ENCODE measurements at regions not wholly inside any gene's neighbourhood (a gene's known extent, or its start where the extent isn't known, plus 50 kb on each side); places are given as distances from the start of the nearest gene placed in this dataset.

GRCh38 chr6:134657343-134657742 is 292.6 kb downstream of the ALDH8A1 start:
- H3K4me3 ChIP-seq (ENCODE audit: low read length) = no peak overlapping the region
- H3K4me1 ChIP-seq (ENCODE audit: control insufficient read depth, low read length) = no peaks in the 10 kb centered on the region
- H3K27ac ChIP-seq (ENCODE audit: low read depth, low read length) = no peak overlapping the region
- TF ChIP-seq EZH2phosphoT487 (IDR thresholded peaks at IDR 0.05; ENCODE audit: borderline replicate concordance, low read length) (no peak), CTCF (IDR thresholded peaks at IDR 0.05; ENCODE audit: low read depth, low read length, poor library complexity, severe bottlenecking) (no peak)
- H3K27me3 ChIP-seq (ENCODE audit: control insufficient read depth, low read length) = peaks cover under 1% of the 10 kb centered on the region; the same call in 1 of the 2 replicates
- no peak overlapping the region for H3K4me2 ChIP-seq (ENCODE audit: low read length)
- H3K9me2 ChIP-seq (replicated peaks; ENCODE audit: control insufficient read depth, low read length) = no peaks in the 10 kb centered on the region
- no peaks in the 10 kb centered on the region for H3K36me3 ChIP-seq (ENCODE audit: control insufficient read depth, low read length)
- no peaks in the 10 kb centered on the region for H4K20me1 ChIP-seq (ENCODE audit: control insufficient read depth, insufficient read depth, low read depth, low read length)
- H3K9me3 ChIP-seq (ENCODE audit: control insufficient read depth, insufficient read depth, low read length) = no peaks in the 10 kb centered on the region
- H3F3A ChIP-seq (ENCODE audit: control insufficient read depth, insufficient read depth) = no peaks in the 10 kb centered on the region
- H3K79me2 ChIP-seq (ENCODE audit: control insufficient read depth, low read length) = no peaks in the 10 kb centered on the region

GRCh38 chr6:134654751-134655150 is 295.1 kb downstream of the ALDH8A1 start:
- Histone ChIP-seq H3K9me3 (ENCODE audit: control insufficient read depth, insufficient read depth, low read length) (no peaks in the 10 kb centered on the region), H4K20me1 (ENCODE audit: control insufficient read depth, insufficient read depth, low read depth, low read length) (no peaks in the 10 kb centered on the region), H3K27me3 (ENCODE audit: control insufficient read depth, low read length) (peaks cover 15% of the 10 kb centered on the region), H3K4me3 (ENCODE audit: low read length) (no peak overlapping the region), H3K4me1 (ENCODE audit: control insufficient read depth, low read length) (no peaks in the 10 kb centered on the region), H3F3A (ENCODE audit: control insufficient read depth, insufficient read depth) (no peaks in the 10 kb centered on the region), H3K9me2 (replicated peaks; ENCODE audit: control insufficient read depth, low read length) (no peaks in the 10 kb centered on the region), H3K4me2 (ENCODE audit: low read length) (no peak overlapping the region), H3K27ac (ENCODE audit: low read depth, low read length) (no peak overlapping the region), H3K36me3 (ENCODE audit: control insufficient read depth, low read length) (no peaks in the 10 kb centered on the region), H3K79me2 (ENCODE audit: control insufficient read depth, low read length) (no peaks in the 10 kb centered on the region)
- no peak for TF ChIP-seq EZH2phosphoT487 (IDR thresholded peaks at IDR 0.05; ENCODE audit: borderline replicate concordance, low read length)
- no peak for TF ChIP-seq CTCF (IDR thresholded peaks at IDR 0.05; ENCODE audit: low read depth, low read length, poor library complexity, severe bottlenecking)

- H3F3A ChIP-seq (ENCODE audit: control insufficient read depth, insufficient read depth) = no peaks in the 10 kb centered on the region
- no peaks in the 10 kb centered on the region for H4K20me1 ChIP-seq (ENCODE audit: control insufficient read depth, insufficient read depth, low read depth, low read length)
- no peak overlapping the region for H3K4me2 ChIP-seq (ENCODE audit: low read length)
- no peaks in the 10 kb centered on the region for H3K79me2 ChIP-seq (ENCODE audit: control insufficient read depth, low read length)
- H3K27ac ChIP-seq (ENCODE audit: low read depth, low read length) = no peak overlapping the region
- no peaks in the 10 kb centered on the region for H3K36me3 ChIP-seq (ENCODE audit: control insufficient read depth, low read length)
- H3K9me3 ChIP-seq (ENCODE audit: control insufficient read depth, insufficient read depth, low read length) = no peaks in the 10 kb centered on the region
- no peaks in the 10 kb centered on the region for H3K9me2 ChIP-seq (replicated peaks; ENCODE audit: control insufficient read depth, low read length)
- peaks cover 15% of the 10 kb centered on the region for H3K27me3 ChIP-seq (ENCODE audit: control insufficient read depth, low read length)
- TF ChIP-seq EZH2phosphoT487 (IDR thresholded peaks at IDR 0.05; ENCODE audit: borderline replicate concordance, low read length) (no peak), CTCF (IDR thresholded peaks at IDR 0.05; ENCODE audit: low read depth, low read length, poor library complexity, severe bottlenecking) (no peak)
- H3K4me3 ChIP-seq (ENCODE audit: low read length) = no peak overlapping the region
- no peaks in the 10 kb centered on the region for H3K4me1 ChIP-seq (ENCODE audit: control insufficient read depth, low read length)
These were observed 298.4 kb downstream of the ALDH8A1 start for GRCh38 chr6:134651519-134651918.

GRCh38 chr6:134647861-134648260 is 302.0 kb downstream of the ALDH8A1 start:
- no peaks in the 10 kb centered on the region for H3K36me3 ChIP-seq (ENCODE audit: control insufficient read depth, low read length)
- no peaks in the 10 kb centered on the region for H4K20me1 ChIP-seq (ENCODE audit: control insufficient read depth, insufficient read depth, low read depth, low read length)
- no peaks in the 10 kb centered on the region for H3F3A ChIP-seq (ENCODE audit: control insufficient read depth, insufficient read depth)
- H3K27me3 ChIP-seq (ENCODE audit: control insufficient read depth, low read length) = peaks cover 15% of the 10 kb centered on the region
- no peak overlapping the region for H3K4me3 ChIP-seq (ENCODE audit: low read length)
- H3K4me2 ChIP-seq (ENCODE audit: low read length) = no peak overlapping the region
- H3K79me2 ChIP-seq (ENCODE audit: control insufficient read depth, low read length) = no peaks in the 10 kb centered on the region
- no peaks in the 10 kb centered on the region for H3K4me1 ChIP-seq (ENCODE audit: control insufficient read depth, low read length)
- H3K27ac ChIP-seq (ENCODE audit: low read depth, low read length) = no peak overlapping the region
- no peaks in the 10 kb centered on the region for H3K9me2 ChIP-seq (replicated peaks; ENCODE audit: control insufficient read depth, low read length)
- no peak for TF ChIP-seq EZH2phosphoT487 (IDR thresholded peaks at IDR 0.05; ENCODE audit: borderline replicate concordance, low read length)
- TF ChIP-seq CTCF (IDR thresholded peaks at IDR 0.05; ENCODE audit: low read depth, low read length, poor library complexity, severe bottlenecking) = no peak
- H3K9me3 ChIP-seq (ENCODE audit: control insufficient read depth, insufficient read depth, low read length) = no peaks in the 10 kb centered on the region

Data from DOHH2 (cell line).